ENCODE measurements at regions not wholly inside any gene's neighbourhood (a gene's known extent, or its start where the extent isn't known, plus 50 kb on each side); places are given as distances from the start of the nearest gene placed in this dataset.

GRCh38 chr19:20325151-20325550 lies 158.1 kb downstream of the ZNF486 start:
- no peaks in the 10 kb centered on the region for H4K20me1 ChIP-seq (ENCODE audit: insufficient read depth, low read length)
- POLR2A ChIA-PET (ENCODE audit: unreplicated experiment) = no interaction called here

More at GRCh38 chr19:20325151-20325550, 158.1 kb downstream of the ZNF486 start:
- no TSS peak for BruUV-seq (replicated peaks)
- Histone ChIP-seq H3K27me3 (ENCODE audit: control insufficient read depth, insufficient read depth, low read length) (no peaks in the 10 kb centered on the region), H3K4me1 (ENCODE audit: control insufficient read depth, insufficient read depth, low read length) (no peaks in the 10 kb centered on the region), H2BK15ac (ENCODE audit: low read depth, low read length) (no peak overlapping the region), H3K9ac (ENCODE audit: low read depth, low read length) (no peak overlapping the region), H3K56ac (ENCODE audit: extremely low read depth, insufficient read depth, low read length) (no peak overlapping the region), H3K9me1 (ENCODE audit: insufficient read depth, low read length) (no peaks in the 10 kb centered on the region), H2AK5ac (ENCODE audit: low read depth, low read length) (no peak overlapping the region), H4K8ac (ENCODE audit: low read depth in 2 of 2, low read length in 2 of 2) (no peak overlapping the region), H2BK120ac (ENCODE audit: low read depth, low read length) (no peak overlapping the region), H3K18ac (ENCODE audit: low read depth, low read length) (no peak overlapping the region), H2AK9ac (replicated peaks; ENCODE audit: low read depth, low read length, poor library complexity) (no peak overlapping the region), H3K36me3 (ENCODE audit: control insufficient read depth, insufficient read depth, low read length) (no peaks in the 10 kb centered on the region), H3K9me3 (ENCODE audit: control insufficient read depth, insufficient read depth, low read length) (peaks cover 14% of the 10 kb centered on the region), H3K4me2 (ENCODE audit: low read depth, low read length) (no peak overlapping the region), H3K14ac (replicated peaks; ENCODE audit: low read depth, low read length) (no peak overlapping the region), H3K27ac (ENCODE audit: insufficient read depth, low read length) (no peak overlapping the region), H3K4ac (ENCODE audit: low read depth, low read length) (no peak overlapping the region), H2BK20ac (ENCODE audit: low read depth, low read length) (no peak overlapping the region), H4K5ac (ENCODE audit: low read depth, low read length) (no peak overlapping the region), H3K79me1 (ENCODE audit: low read depth in 1 of 2, low read length in 2 of 2) (no peaks in the 10 kb centered on the region), H3K4me3 (ENCODE audit: insufficient read depth, low read depth, low read length) (no peak overlapping the region), H2BK5ac (ENCODE audit: low read depth, low read length, poor library complexity, severe bottlenecking) (no peak overlapping the region), H2AFZ (replicated peaks; ENCODE audit: low read length, poor library complexity) (no peak overlapping the region), H4K91ac (ENCODE audit: insufficient read depth, low read depth, low read length) (no peak overlapping the region), H3K23ac (ENCODE audit: low read depth, low read length) (no peak overlapping the region)
- in situ Hi-C loops (cut with MboI; ENCODE audit: low sequenced_read_pairs) (no loop called here), intact Hi-C loops (cut with micrococcal nuclease) (no loop called here), dilution Hi-C loops (cut with HindIII; ENCODE audit: low sequenced_read_pairs, unreplicated experiment) (no loop called here)
- CTCF ChIA-PET = no interaction called here
- TF ChIP-seq RCOR1 (IDR thresholded peaks at IDR 0.05; ENCODE audit: insufficient replicate concordance, low read length) = no peak
- no peak for TF ChIP-seq POLR2A (IDR thresholded peaks at IDR 0.05; ENCODE audit: low read depth, low read length)
- TF ChIP-seq MXI1 (IDR thresholded peaks at IDR 0.05; ENCODE audit: borderline replicate concordance, low read depth, low read length) = no peak
- TF ChIP-seq CHD1 (IDR thresholded peaks at IDR 0.05; ENCODE audit: low read depth, low read length) = no peak
- DNase-seq (no peak), ATAC-seq (ENCODE audit: low read depth) (no peak)
